Activated CD8-positive, alpha-beta T cell treated with anti-CD3 and anti-CD28 coated beads, Interleukin-2, amount 10 ng/mL, durations not matched to agents 7 days and 5 days (primary cell): ENCODE measurements at regions not wholly inside any gene's neighbourhood (a gene's known extent, or its start where the extent isn't known, plus 50 kb on each side); places are given as distances from the start of the nearest gene placed in this dataset.

Source experiments
- ATAC-seq: fragments of 150-1000 bp; cut with Tn5 transposase; one replicate; pipeline ENCODE4 v1.10.0; 2021; ENCODE audit warnings: moderate library complexity
- CTCF ChIA-PET: fragments of 350-600 bp; sonication (Branson Sonifier 250); formaldehyde crosslinking; loops from one replicate; lab custom pipeline; 2021; ENCODE audit warnings: antibody characterized with exemption; lab: Charles Lee
- POLR2A ChIA-PET: fragments of 350-600 bp; sonication (Branson Sonifier 250); formaldehyde crosslinking; loops from one replicate; lab custom pipeline; 2021; ENCODE audit warnings: antibody characterized with exemption; lab: Charles Lee
- DNase-seq: peaks from one replicate; pipeline ENCODE4 v3.0.0-alpha.2; 2020
- H3K27ac Mint-ChIP-seq: one replicate; pipeline ENCODE4 v1.8.0; 2021; ENCODE audit warnings: mild to moderate bottlenecking, mixed read lengths
- H3K27me3 Mint-ChIP-seq: one replicate; pipeline ENCODE4 v1.8.0; 2021; ENCODE audit warnings: low read depth, mixed read lengths
- H3K36me3 Mint-ChIP-seq: one replicate; pipeline ENCODE4 v1.8.0; 2021; ENCODE audit warnings: low read depth, mixed read lengths
- H3K4me1 Mint-ChIP-seq: one replicate; pipeline ENCODE4 v1.8.0; 2021; ENCODE audit warnings: low read depth, mixed read lengths
- H3K4me3 Mint-ChIP-seq: one replicate; pipeline ENCODE4 v1.8.0; 2021; ENCODE audit warnings: mild to moderate bottlenecking, mixed read lengths
- H3K9me3 Mint-ChIP-seq: one replicate; pipeline ENCODE4 v1.8.0; 2022; ENCODE audit warnings: mixed read lengths; ENCODE audit not compliant: insufficient read depth

DNA sequence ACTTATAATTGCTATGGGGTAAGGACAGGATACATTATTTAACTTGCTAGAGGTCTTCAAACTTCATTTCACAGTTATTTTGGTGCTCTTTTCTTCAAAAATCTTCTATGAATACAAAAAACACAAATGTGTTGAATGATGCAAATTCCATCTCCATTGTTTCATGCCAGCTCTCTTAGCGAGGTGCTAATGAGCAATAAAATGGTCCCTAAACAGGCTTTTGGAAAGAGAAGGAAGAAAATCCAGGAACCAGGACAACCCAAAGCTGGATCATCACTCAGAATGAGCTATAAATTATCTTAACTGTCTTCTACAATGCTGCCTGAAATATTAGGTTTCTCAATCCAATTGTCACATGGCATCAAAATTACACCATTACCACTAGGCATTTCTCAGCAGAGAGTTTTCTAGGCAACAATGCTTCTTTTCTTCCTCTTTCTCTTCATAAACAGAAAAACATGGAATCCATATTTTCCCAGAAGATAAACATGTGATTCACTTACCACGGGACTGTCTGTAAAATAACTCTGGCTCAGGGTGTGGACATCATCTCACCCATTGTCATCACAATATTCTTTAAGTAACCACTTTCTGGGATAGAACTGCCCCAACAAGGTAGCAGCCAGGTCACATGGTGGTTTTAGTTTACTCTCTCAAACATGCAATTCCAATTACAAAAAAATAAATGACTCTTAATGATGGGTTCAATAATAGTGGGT lies 249.4 kb downstream of the NPR3 start:
- H3K4me1 Mint-ChIP-seq, result no peaks in the 10 kb centered on the region
- no peak for ATAC-seq
- H3K9me3 Mint-ChIP-seq, result no peaks in the 10 kb centered on the region
- DNase-seq, result no peak
- H3K27me3 Mint-ChIP-seq, result no peaks in the 10 kb centered on the region
- H3K4me3 Mint-ChIP-seq, result no peak overlapping the region
- POLR2A ChIA-PET, result no interaction called here
- no peaks in the 10 kb centered on the region for H3K36me3 Mint-ChIP-seq
- H3K27ac Mint-ChIP-seq, result no peak overlapping the region
- CTCF ChIA-PET, result no interaction called here

DNA sequence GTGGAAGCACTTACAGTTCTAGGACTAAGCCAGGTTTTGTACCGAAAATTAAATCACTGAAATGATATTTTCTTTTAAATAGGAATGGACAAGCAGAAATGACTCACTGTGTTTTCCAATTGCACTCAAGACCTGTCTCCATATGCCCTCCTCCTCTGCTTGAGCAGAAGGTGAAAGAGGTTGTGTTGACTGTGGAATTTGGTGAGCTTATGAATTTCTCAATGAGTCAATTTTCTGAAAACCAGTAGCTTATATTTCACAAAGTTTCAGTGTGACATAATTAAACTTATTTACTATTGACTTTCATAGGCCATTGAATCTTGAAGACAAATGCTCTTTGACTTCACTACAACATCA lies 249.9 kb downstream of the NPR3 start:
- ATAC-seq, result no peak
- ChIA-PET CTCF (no interaction called here), POLR2A (no interaction called here)
- Mint-ChIP-seq H3K36me3 (no peaks in the 10 kb centered on the region), H3K27me3 (no peaks in the 10 kb centered on the region), H3K27ac (no peak overlapping the region), H3K4me1 (no peaks in the 10 kb centered on the region), H3K4me3 (no peak overlapping the region), H3K9me3 (no peaks in the 10 kb centered on the region)
- DNase-seq, result no peak

DNA sequence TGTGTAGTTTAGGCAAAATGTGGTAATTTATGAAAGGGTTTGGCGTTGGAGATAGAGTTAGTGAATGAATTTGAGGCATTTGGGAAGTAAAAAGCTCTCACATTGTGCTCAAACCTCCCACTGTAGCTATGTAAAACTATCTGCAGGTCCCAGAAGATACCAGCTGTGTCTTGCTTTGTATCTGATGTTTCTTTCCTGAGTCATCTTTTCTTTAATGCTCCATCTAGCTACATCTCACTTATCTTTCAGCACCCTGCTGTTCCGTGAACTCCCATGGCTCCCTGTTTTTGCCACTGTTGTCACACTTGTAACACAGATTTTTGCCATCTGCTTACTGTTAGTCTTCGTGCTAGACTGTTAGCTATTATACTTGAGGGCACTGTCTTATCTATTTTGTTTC lies 253.1 kb downstream of the NPR3 start:
- ATAC-seq (no peak), DNase-seq (no peak)
- no peak overlapping the region for H3K4me3 Mint-ChIP-seq
- no peaks in the 10 kb centered on the region for H3K27me3 Mint-ChIP-seq
- H3K4me1 Mint-ChIP-seq, result no peaks in the 10 kb centered on the region
- no peaks in the 10 kb centered on the region for H3K9me3 Mint-ChIP-seq
- ChIA-PET POLR2A (no interaction called here), CTCF (no interaction called here)
- no peaks in the 10 kb centered on the region for H3K36me3 Mint-ChIP-seq
- H3K27ac Mint-ChIP-seq, result no peak overlapping the region

DNA sequence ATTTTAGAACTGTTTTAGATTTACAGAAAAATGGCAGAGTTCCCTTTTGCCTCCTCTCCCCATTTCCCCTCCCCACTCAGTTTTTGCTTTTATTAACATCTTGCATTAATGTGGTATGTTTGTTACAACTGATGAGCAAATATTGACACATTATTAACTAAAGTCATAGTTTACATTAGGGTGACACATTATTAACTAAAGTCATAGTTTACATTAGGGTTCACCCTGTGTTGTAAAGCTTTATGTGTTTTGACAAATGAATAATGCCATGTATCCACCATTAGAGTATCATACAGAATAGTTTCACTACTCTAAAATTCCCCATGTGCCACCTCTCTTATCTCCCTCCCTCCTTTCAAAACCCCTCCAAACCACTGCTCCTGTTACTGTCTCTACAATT lies 262.5 kb downstream of the NPR3 start:
- H3K27ac Mint-ChIP-seq, result no peak overlapping the region
- CTCF ChIA-PET, result no interaction called here

DNA sequence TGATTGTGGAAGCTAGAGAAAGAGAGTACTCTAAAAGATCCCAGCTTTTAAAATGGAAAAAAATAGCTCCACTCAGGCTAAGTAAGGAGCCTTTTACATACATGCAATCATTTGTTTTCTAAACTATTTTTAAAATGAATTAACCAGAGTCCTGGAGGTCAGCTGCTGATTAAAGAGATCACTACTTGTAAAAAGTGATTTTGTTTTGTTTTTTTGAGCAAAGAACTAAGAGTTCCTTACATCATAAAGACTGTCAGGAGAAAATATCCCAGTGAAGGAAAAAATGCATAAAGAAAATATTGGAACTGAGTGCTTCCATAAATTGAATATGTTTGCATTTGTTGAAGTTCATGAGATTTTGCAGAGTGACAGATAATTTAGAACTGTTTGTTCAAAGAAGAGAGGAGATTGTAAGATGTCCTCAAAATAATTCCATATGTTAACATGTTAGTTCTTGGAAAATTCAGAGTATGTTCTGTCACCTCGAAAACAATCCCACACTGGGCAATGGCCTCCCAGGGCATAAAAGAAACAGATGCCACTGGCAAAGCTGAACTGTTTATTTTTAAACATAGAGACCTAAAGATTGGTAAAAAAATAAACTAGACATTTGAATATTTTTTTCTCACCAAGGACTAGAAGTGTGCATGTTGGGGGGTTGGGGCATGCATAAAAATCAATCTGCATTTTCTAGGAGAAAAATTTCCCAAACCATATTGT lies 264.7 kb downstream of the NPR3 start:
- Mint-ChIP-seq H3K9me3 (peaks cover 14% of the 10 kb centered on the region), H3K4me1 (no peaks in the 10 kb centered on the region), H3K36me3 (no peaks in the 10 kb centered on the region), H3K27ac (no peak overlapping the region), H3K4me3 (no peak overlapping the region), H3K27me3 (no peaks in the 10 kb centered on the region)
- ATAC-seq (no peak), DNase-seq (no peak)
- ChIA-PET POLR2A (no interaction called here), CTCF (no interaction called here)

More for the DNA sequence above, 262.5 kb downstream of the NPR3 start:
- no peaks in the 10 kb centered on the region for H3K27me3 Mint-ChIP-seq
- no peak for ATAC-seq
- H3K4me1 Mint-ChIP-seq, result no peaks in the 10 kb centered on the region
- DNase-seq, result no peak
- H3K4me3 Mint-ChIP-seq, result no peak overlapping the region
- H3K9me3 Mint-ChIP-seq, result peaks cover 4% of the 10 kb centered on the region
- H3K36me3 Mint-ChIP-seq, result no peaks in the 10 kb centered on the region
- POLR2A ChIA-PET, result no interaction called here

DNA sequence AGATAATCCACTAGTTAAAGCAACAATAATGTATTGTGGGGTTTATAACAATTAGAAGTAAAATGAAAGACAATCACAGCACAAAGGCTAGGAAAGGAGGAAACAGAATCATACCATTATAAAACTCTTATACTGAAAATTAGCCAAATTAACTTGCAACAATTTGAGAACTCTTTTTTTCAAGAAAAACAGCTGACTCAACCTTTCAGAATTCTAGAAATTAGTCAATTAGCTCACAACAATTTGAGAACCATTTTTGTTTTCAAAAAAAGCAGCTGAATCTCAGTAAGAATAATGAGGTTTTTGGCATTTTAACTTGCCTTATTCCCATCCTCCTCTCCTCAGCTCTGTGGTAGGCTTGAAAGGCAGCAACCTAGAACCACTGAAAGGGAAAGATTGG lies 269.9 kb downstream of the NPR3 start:
- CTCF ChIA-PET, result no interaction called here
- Mint-ChIP-seq H3K27ac (no peak overlapping the region), H3K9me3 (peaks cover 27% of the 10 kb centered on the region), H3K27me3 (no peaks in the 10 kb centered on the region), H3K4me3 (no peak overlapping the region), H3K36me3 (no peaks in the 10 kb centered on the region), H3K4me1 (no peaks in the 10 kb centered on the region)
- ATAC-seq (no peak), DNase-seq (no peak)
- POLR2A ChIA-PET, result no interaction called here

DNA sequence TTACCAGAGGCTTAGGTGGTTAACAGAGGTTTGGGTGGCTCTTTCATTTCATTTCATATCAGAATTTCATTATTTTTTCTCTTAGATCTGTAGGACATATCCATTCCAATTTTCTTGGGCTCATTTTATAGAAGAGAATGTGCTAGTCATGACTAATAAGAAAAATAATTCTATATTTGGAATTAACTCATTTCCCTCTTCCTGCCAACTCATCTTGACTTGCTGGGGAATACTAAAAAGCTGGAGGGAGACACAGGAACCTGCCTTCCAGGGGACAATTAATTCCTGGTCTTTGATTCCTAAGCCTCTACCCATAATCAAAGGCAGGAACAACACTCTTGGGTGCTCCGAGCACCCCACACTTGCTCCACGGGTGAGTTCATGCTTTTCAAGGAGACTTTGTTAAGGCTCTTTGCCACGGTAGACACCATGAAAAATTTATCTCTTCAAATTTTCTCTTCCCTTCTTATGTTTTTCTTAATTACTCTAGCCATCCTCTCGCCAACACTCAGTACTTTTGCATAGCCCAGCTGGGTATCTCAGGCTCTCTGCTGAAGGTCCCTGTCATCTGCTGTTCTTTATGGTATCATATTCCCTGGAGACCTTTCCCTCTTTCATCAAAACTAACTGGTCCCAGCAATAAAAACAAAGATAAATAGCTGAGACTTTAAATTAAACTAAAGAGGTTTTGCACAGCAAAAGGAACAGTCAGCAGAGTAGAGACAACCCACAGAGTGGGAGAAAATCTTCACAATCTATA lies 273.9 kb downstream of the NPR3 start:
- no peaks in the 10 kb centered on the region for H3K4me1 Mint-ChIP-seq
- no peak overlapping the region for H3K4me3 Mint-ChIP-seq
- POLR2A ChIA-PET, result no interaction called here
- CTCF ChIA-PET, result no interaction called here
- H3K9me3 Mint-ChIP-seq, result peaks cover 13% of the 10 kb centered on the region
- H3K36me3 Mint-ChIP-seq, result no peaks in the 10 kb centered on the region
- H3K27me3 Mint-ChIP-seq, result no peaks in the 10 kb centered on the region
- H3K27ac Mint-ChIP-seq, result no peak overlapping the region
- DNase-seq (no peak), ATAC-seq (no peak)

DNA sequence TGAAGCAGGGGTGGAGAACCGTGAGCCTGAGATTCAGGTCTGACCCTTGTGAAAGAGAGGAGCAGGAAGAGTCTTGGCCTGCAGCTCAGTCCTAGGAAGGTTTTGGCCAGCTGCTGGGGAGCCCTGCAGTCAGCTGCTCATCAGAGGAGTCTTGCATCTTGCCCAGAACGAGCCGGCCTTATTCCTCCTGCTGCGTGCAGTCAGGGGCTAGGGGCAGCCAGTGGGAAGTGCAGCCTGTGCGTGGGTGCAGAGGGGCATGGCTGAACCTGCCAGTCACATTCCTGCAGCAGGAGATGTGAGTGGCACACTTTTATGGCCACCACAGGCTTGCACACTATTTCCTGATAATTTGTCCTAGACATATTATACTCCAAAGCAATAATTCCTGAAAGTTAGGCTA lies 278.7 kb downstream of the NPR3 start:
- DNase-seq, result no peak
- ChIA-PET POLR2A (no interaction called here), CTCF (no interaction called here)
- Mint-ChIP-seq H3K27ac (no peak overlapping the region), H3K4me3 (no peak overlapping the region), H3K36me3 (no peaks in the 10 kb centered on the region), H3K27me3 (no peaks in the 10 kb centered on the region), H3K4me1 (no peaks in the 10 kb centered on the region), H3K9me3 (peaks cover 5% of the 10 kb centered on the region)
- no peak for ATAC-seq

DNA sequence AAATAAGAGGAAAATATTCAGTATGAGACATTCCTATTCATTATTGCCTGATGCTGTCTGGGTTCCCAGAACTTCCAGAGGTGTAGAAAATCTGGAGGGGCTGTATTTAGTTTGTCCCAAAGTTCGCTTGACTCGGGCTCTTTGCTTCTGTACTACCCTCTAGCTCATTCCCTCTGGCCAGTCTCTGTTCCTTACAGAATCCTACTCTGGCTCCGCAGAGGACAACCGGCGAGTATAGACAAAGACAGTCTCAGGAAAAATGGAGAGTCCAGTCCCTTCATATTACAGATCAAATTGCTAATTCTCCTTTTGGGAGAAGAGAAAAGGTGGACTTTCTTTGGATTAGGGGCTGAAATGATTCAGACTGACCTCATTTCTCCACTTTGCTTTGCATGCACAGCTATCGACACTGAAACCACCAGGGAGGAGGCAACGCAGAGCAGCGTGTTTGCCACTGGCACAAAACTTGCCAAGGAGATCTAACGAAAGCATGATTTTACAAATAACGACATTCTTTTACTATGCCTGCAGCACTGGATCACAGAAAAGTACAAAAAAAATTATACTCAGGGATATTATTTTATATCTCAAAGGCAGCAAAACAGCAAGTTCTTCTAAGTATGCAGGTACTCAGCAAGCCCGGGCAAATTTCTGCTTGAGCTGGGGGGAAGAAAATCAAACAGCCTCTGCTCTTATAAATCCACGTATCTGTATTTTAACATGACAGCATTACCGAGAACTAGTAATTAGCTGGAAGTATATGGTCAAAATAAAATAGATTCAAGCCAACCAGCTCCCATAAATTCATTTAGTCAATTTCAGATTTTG lies 279.7 kb downstream of the NPR3 start:
- ChIA-PET CTCF (no interaction called here), POLR2A (no interaction called here)
- H3K4me1 Mint-ChIP-seq, result no peaks in the 10 kb centered on the region
- ATAC-seq (no peak), DNase-seq (no peak)
- H3K36me3 Mint-ChIP-seq, result no peaks in the 10 kb centered on the region
- H3K9me3 Mint-ChIP-seq, result no peaks in the 10 kb centered on the region
- no peaks in the 10 kb centered on the region for H3K27me3 Mint-ChIP-seq
- H3K27ac Mint-ChIP-seq, result no peak overlapping the region
- no peak overlapping the region for H3K4me3 Mint-ChIP-seq

DNA sequence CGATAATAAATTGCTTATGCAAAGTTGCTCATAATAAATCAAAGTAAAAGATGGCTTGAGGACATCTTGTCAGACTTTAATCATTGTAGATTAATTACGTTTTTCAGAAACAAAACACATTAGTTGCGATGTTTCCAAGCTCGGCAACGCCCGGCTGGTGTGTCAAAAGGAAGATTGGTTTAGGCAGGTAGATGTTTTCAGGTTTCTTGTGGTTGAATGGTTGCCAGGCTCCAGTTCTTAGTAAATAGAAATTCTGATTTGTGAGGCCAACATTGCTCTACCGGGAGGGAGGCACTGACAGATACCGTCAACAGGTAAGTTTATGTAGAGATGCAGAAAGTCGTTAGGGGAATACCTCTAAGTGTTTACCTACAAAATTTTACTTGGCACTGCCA lies 280.3 kb downstream of the NPR3 start:
- H3K36me3 Mint-ChIP-seq, result no peaks in the 10 kb centered on the region
- no peaks in the 10 kb centered on the region for H3K9me3 Mint-ChIP-seq
- ChIA-PET CTCF (no interaction called here), POLR2A (no interaction called here)
- no peaks in the 10 kb centered on the region for H3K4me1 Mint-ChIP-seq
- no peak for ATAC-seq
- no peak overlapping the region for H3K27ac Mint-ChIP-seq
- no peak for DNase-seq
- no peak overlapping the region for H3K4me3 Mint-ChIP-seq
- H3K27me3 Mint-ChIP-seq, result no peaks in the 10 kb centered on the region

DNA sequence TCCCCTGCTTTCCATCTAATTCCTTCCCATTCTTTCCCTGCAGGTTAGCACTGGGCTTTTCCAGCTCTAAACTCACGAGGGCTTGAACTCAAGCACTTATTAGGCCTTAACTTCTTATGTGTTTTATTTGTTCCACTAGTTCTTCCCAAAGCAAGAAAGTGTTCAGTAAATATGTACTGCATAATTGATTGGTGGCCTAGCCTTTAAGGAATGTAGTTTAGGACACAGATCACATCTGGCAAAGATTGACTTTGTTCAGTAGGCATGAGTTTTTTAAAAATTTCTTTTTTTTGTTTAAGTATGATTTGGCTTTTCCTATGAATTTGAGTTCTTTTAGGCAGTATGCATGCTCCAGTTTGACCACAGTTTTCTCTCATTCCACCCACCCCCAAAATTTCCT lies 285.2 kb downstream of the NPR3 start:
- Mint-ChIP-seq H3K9me3 (no peaks in the 10 kb centered on the region), H3K36me3 (no peaks in the 10 kb centered on the region), H3K27ac (no peak overlapping the region), H3K4me3 (no peak overlapping the region), H3K4me1 (no peaks in the 10 kb centered on the region), H3K27me3 (no peaks in the 10 kb centered on the region)
- ATAC-seq, result no peak
- DNase-seq, result no peak
- ChIA-PET CTCF (no interaction called here), POLR2A (no interaction called here)
